ENCODE measurements at regions not wholly inside any gene's neighbourhood (a gene's known extent, or its start where the extent isn't known, plus 50 kb on each side); places are given as distances from the start of the nearest gene placed in this dataset.

GRCh38 chr6:104644848-104645247 lies 214.9 kb downstream of the HACE1 start:
- TF ChIP-seq EP300 (IDR thresholded peaks at IDR 0.05) (no peak), CTCF (IDR thresholded peaks at IDR 0.05) (no peak), POLR2A (IDR thresholded peaks at IDR 0.05) (no peak)
